OCI-LY3 (cell line): ENCODE measurements at regions not wholly inside any gene's neighbourhood (a gene's known extent, or its start where the extent isn't known, plus 50 kb on each side); places are given as distances from the start of the nearest gene placed in this dataset.

ENCODE experiments used
- CTCF ChIP-seq: fragments of 200-600, 300-600 bp; sonication (generic); IDR thresholded peaks from 2 replicates; pipeline ENCODE4 v1.5.1; 2014; ENCODE audit warnings: antibody characterized with exemption, low read length, low read depth
- EZH2phosphoT487 ChIP-seq: fragments of 200-600 bp; shearing (Covaris generic); IDR thresholded peaks from 2 replicates; pipeline ENCODE4 v1.6.1; 2018; ENCODE audit warnings: antibody characterized with exemption, mixed run types, low read depth

DNA sequence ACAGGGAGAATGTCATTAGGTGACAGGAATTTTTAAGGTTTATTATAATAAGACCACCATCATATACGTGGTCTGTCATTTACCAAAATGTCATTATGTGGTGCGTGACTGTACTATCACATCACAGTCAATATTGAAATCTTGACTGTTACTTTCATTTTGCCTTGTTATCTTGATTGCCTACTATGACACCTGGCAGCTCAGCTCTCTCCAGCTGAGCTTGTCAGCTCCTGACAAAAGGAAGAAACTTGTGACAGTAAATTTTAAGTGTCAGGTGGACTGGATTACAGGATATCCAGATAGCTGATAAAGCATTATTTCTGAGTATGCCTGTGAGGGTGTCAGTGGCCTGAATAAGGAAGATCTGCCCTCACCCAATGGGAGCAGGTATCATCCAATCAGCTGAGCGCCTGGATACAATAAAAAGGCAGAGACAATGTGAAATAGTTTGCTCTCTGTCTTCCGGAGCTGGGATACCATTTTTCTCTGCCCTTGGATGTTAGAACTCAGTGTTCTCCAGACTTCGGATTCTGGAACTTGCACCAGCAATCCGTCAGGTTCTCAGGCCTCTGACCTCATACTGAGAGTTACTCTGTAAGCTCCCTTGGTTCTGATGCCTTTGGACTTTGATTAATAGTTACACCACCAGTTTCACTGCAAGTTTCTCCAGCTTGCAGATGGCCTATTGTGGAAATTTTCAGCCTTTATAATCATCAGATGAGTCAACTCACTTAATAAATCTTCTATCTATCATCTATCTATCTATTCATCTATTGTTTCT, 1454.7 kb upstream of the IGFBP7 start:
- TF ChIP-seq EZH2phosphoT487: no peak
- no peak for TF ChIP-seq CTCF
